C4-2B (cell line): ENCODE measurements at regions not wholly inside any gene's neighbourhood (a gene's known extent, or its start where the extent isn't known, plus 50 kb on each side); places are given as distances from the start of the nearest gene placed in this dataset.

Experiments used
- H3K27ac ChIP-seq: fragments of 450-650 bp; 2 replicates; pipeline ENCODE4 v1.5.1; 2017
- CTCF ChIP-seq: fragments of 450-650 bp; conservative IDR thresholded peaks from 2 replicates; pipeline ENCODE4 v1.5.1; 2017; ENCODE audit warnings: mild to moderate bottlenecking
- ZFX ChIP-seq: fragments of 450-650 bp; IDR thresholded peaks from 2 replicates; pipeline ENCODE4 v1.6.1; 2017

GRCh38 chr5:6868575-6869215 is 155.5 kb downstream of the TENT4A start:
- no peak overlapping the region for H3K27ac ChIP-seq

GRCh38 chr5:6869677-6870076 is 156.4 kb downstream of the TENT4A start:
- H3K27ac ChIP-seq: no peak overlapping the region
- TF ChIP-seq ZFX: no peak
- no peak for TF ChIP-seq CTCF

More at GRCh38 chr5:6868575-6869215, 155.5 kb downstream of the TENT4A start:
- TF ChIP-seq ZFX (no peak), CTCF (no peak)

GRCh38 chr5:6872441-6873160 is 159.4 kb downstream of the TENT4A start:
- H3K27ac ChIP-seq: no peak overlapping the region
- TF ChIP-seq CTCF: no peak
- TF ChIP-seq ZFX: no peak

- no peak for TF ChIP-seq CTCF
- no peak for TF ChIP-seq ZFX
- no peak overlapping the region for H3K27ac ChIP-seq
These were observed 160.1 kb downstream of the TENT4A start for GRCh38 chr5:6873359-6873758.

GRCh38 chr5:6875376-6875775 is 162.1 kb downstream of the TENT4A start:
- no peak for TF ChIP-seq CTCF
- no peak for TF ChIP-seq ZFX
- H3K27ac ChIP-seq: no peak overlapping the region

GRCh38 chr5:6877986-6878828 is 165.0 kb downstream of the TENT4A start:
- no peak overlapping the region for H3K27ac ChIP-seq
- TF ChIP-seq CTCF (no peak), ZFX (no peak)

GRCh38 chr5:6885581-6885980 is 172.3 kb downstream of the TENT4A start:
- no peak for TF ChIP-seq CTCF
- TF ChIP-seq ZFX: no peak
- H3K27ac ChIP-seq: no peak overlapping the region
